ENCODE measurements at regions not wholly inside any gene's neighbourhood (a gene's known extent, or its start where the extent isn't known, plus 50 kb on each side); places are given as distances from the start of the nearest gene placed in this dataset.

GRCh38 chr13:79912403-79912802 lies 428.5 kb downstream of the SPRY2 start:
- TF ChIP-seq, protein P1, sequence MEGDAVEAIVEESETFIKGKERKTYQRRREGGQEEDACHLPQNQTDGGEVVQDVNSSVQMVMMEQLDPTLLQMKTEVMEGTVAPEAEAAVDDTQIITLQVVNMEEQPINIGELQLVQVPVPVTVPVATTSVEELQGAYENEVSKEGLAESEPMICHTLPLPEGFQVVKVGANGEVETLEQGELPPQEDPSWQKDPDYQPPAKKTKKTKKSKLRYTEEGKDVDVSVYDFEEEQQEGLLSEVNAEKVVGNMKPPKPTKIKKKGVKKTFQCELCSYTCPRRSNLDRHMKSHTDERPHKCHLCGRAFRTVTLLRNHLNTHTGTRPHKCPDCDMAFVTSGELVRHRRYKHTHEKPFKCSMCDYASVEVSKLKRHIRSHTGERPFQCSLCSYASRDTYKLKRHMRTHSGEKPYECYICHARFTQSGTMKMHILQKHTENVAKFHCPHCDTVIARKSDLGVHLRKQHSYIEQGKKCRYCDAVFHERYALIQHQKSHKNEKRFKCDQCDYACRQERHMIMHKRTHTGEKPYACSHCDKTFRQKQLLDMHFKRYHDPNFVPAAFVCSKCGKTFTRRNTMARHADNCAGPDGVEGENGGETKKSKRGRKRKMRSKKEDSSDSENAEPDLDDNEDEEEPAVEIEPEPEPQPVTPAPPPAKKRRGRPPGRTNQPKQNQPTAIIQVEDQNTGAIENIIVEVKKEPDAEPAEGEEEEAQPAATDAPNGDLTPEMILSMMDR (conservative IDR thresholded peaks at IDR 0.05; ENCODE audit: low read depth, low read length) = no peak
- TF ChIP-seq EZH2 (IDR thresholded peaks at IDR 0.05; ENCODE audit: borderline replicate concordance, low read depth, low read length, poor library complexity, severe bottlenecking) = no peak
